NCI-H2107 treated with DMSO at 0.1 percent for 48 hours (cell line): ENCODE measurements at regions not wholly inside any gene's neighbourhood (a gene's known extent, or its start where the extent isn't known, plus 50 kb on each side); places are given as distances from the start of the nearest gene placed in this dataset.

Experiments
- DNase-seq: peaks from one replicate; lab custom pipeline; 2025; ENCODE audit not compliant: unreplicated experiment; lab: John Stamatoyannopoulos, UW

DNA sequence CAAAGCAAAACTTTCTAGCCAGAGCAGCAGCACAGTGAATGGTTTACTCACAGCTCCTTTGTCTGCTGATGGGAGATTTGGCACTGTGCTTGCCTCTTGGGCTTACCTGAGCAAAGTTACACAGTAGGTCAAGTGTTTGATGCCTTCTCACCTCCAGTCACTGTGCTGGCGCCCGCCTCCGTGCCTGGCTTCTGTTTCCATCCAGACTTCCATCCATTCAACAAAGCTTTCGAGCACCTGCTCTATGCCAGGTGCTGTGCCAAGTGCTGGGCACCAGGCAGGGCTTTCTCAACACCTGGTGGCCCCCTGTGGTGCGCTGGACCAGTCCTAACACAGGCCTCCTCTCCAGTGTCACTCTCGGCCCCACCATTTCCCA is 199.2 kb upstream of the EEA1 start:
- DNase-seq = peak; percentile 96

DNA sequence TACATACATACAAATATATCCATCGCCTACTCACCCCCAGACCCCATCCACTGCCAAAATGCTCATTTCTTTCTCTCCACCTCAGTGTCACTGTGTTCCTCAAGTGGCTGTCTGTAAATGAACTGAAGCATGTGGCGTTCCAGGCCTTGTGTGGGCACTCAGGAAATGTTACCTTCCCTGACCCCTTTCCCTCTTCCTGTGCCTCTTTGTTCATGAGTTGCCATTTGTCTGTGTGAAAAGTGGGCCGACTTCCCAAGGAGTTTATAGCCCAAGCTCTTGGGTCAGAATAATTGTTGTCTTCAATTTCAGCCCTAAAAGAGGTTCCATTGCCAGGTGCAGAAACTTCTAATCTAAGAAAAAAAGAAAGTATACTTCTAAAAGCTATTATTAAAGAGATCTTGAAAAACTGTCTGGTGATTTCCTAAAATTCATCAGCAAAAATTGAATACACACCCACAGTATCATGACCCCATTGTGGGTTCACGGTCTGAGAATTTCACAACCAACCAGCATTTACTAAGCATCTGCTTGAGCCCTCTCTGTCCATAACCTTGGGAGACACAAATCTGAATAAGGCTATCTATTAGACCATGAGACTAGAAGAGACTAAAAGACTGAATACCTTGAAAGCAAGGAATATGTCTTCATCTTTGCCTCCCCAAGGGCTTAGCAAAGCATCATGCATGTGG is 201.4 kb upstream of the EEA1 start:
- DNase-seq = no peak

DNA sequence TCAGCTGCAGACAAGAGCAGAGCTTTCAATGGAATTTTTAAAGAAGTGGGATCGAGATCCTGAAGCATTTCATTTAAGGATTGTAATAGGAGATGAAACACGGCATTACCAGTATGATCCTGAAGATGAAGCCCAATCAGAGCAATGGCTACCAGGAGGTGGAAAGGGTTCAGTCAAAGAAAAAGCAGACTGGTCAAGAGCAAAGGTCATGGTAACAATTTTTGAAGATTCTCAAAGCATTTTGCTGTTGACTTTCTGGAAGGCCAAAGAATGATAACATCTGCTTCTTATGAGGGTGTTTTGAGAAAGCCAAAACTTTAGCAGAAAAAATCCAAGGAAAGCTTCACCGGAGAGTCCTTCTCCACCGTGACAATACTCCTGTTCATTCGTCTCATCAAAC is 204.3 kb upstream of the EEA1 start:
- no peak for DNase-seq

DNA sequence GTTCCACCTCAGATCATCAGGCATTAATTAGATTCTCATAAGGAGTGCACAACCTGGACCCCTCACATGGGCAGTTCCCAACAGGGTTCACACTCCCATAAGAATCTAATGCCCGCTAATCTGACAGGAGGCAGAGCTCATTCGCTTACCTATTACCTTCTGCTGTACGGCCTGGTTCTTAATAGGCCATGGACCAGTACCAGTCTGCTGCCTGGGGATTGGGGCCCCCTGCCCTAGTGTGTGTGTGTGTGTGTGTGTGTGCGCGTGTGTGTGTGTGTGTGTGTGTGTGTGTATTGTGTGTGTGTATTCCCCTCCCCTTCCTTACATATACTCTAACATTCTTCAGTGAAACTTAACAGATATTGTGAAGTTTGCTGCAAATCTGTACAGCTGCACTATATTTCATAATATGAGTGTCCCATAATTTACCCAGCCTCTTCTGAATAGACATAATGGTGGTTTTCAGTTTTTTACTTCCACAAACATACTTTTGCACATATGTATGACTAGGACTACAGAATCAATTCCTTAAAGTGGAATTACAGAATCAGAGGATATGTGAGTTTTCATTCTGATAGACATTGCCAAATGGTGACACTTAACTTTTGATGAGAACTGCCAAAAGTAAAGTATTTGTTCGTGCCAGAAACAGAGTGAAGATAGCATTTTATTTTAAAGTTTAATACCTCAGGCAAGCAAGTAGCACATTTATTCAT is 205.2 kb upstream of the EEA1 start:
- DNase-seq = no peak

DNA sequence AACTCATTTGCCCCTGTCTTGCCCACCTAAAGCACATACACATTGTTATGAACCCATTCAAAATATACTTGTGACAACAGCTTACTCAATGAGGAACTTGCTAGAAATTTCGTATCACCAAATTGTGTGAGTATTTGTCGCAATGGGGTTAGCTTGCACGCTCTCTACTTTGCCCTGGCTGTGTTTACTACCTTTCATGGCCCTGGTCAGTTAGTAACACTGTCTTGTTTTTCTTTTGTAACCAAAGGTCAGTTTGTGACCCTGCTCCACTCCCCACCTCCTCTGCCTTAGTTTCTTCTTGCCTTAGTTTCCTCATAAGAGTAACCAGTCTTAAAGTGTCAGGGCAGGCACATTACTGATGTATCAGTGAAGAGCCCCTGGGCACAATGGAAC is 205.8 kb upstream of the EEA1 start:
- no peak for DNase-seq

DNA sequence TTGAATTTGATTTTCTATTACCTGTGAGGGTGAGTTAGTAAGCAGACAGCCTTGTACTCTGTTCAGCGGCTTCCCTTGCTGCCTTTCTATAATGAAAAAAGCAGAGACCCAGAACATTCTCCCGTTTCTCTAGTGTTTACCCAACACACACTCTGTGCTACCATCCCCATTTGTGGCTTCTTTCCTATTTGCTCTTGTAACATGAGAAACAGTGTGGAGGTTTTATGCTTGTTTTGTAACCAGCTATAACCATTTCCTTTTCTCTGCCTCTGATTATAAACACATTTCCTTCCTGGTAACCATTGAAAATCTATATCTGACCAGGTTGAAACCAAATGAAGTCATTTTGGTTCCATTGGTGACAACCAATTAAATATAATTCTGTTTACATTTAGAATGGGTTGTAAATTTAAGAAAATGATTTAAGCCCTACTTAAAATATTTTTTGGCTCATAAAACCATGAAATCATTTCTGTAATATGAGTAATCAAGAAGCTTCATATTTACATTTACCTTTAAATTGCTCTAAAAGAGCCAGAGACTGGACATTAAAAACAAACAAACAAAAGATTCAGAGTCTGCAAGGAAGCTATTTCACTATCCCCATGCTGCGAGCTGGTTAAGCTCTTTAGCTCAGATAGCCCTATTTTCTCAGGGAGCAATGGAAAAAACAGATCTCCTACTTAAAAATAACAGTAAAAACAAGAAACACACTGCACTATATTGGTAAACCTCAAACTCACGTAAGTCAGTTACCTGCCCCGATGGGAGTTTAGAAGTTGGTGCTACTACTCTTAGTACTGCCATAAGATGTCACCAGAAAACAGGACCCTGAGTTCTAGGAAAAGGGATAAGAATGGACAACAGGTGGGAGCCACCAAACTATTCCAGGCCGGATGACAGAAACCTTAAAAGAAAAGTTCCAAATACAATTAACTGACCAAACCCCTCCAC is 206.5 kb upstream of the EEA1 start:
- DNase-seq = peak; percentile 98

DNA sequence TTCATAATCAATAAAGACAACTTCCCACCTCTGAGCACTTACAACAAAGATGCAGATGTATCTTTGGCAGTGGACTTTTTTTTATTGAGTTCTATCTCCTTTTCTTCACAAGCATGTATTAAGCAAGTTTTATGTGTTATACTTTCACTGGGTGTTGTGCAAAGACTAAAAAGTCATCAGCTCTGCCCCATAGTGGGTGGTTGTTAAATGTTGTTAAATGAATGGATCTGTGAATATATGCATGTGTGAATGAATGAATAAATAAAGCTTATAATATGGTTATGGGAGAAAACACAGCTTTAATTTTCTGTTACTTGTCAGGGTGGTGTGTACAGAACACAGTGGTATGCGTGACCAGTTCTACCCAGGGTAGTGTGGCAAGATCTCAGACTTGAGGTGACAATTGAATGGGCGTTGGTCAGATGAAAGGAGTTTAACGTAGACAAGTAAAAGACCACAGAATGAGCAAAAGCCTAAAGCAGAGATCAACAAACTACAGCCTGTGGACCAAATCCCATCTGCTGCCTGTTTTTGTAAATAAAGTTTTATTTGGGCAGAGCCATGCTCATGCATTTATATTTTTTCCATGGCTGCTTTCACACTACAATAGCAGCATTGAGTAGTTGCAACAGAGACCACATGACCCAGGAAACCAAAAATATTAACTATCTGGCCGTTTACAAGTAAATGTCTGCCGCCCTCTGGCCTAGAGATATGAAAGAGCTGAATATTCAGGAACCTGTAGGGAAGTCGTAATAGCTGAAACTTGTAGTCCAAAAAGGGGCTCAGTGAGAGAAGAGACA is 207.4 kb upstream of the EEA1 start:
- DNase-seq = no peak

DNA sequence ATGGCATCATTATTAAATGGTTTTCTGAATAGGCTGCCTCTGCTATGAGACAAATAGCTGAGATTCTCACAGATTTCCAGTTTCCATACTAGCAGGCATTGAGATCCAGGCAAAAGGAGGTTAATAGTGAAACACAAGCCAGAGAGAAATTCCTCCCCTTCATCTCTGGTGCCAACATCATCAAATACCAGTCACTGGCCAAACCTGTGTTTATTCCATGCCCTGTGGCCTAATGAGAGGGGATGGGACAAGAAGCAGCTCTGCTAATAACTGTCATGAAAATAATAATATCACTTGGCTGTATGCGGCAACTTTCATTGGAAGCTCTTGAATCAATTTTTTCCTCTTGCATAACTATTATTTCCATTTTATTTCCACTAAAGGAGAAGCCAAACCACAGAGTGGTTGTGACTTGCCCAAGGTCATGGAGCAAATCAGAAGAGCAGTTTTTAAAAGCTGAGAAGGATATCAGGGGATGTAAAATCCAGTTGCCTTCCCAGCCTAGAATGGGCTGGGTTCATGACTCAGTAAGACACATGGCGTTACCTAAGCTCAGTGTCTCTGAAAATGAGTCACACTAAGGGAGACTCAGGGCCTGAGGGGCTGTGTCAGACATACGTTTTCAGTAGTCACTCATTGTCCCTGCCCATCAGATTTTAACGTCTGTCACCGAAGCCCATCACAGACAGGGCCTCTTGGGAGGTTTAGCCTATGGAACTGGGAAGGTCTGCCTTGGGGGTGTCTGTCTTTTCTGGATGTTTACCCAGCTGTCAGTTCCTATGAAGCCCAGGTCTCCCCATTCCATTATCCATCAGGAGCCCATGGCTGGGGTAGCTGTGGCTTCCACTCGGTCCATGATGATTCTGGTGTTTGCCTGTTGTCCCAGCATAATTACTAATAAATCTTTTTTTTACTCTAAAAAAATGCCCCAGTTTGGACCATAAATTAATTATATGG is 208.8 kb upstream of the EEA1 start:
- DNase-seq = no peak

DNA sequence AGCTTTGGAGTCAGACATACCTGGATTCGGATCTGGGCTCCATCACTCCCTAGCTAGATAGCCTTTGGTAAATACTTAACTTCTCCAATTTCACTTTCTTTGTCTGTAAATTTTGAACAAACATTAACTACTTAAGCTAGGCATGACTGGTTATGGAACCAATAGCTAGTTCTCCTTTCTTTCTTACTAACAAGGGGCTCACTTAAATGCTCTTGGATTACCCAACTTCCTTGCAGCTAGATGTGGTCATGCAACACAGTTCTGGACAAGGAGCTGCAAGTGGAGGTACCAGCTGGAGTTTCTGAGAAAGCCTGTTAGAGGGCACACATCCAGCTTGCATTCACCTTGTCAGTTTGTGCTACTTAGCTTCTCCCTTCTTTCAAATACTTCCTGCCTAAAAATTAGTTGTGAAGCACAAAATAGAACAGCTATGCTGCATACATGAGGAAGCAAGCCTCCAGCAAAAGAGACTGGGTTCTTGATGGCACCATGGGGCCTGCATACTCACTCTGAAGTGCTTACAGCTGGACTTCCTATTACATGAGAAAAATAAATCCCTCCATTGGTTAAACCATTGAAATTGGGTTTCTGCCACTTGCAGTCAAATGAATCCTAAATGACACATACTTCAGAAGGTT is 210.1 kb upstream of the EEA1 start:
- peak; percentile 66 for DNase-seq

DNA sequence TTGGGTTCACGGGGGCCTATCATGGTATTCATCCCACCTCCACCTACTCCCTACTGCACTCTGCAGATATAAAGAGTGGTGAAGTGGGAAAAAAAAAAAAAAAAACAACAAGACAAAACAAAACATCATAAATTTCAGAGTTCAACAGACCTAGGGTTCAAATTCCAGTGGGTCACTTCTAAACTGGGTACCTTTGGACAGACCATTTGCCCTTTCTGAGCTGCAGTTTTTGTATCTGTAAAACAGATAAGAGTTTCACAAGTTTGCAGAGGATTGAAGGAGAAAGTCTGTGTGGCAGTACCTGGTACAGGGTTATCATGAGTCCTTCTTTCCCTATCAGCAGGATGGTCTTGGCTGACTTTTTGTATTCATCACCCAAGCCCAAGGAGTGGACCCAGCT is 211.2 kb upstream of the EEA1 start:
- DNase-seq = no peak

DNA sequence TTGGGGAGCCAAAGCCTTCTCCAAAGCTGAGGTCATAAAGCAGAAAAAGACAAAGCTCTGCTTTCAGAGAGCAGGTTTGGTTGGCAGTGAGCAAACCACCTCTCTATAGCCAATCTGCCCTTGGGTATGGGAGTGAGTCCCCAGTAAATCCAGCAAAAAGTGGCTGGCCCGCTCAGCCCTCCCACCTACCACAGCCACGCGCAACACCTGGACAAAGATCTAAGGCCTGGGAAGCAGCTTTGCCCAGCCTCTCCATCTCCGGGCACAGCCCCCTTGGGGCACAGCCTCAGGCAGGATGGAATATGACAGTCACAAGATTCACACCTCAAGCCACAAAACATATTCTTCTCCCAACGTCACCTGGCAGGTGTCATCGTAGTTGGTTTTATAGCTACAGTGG is 211.7 kb upstream of the EEA1 start:
- no peak for DNase-seq

DNA sequence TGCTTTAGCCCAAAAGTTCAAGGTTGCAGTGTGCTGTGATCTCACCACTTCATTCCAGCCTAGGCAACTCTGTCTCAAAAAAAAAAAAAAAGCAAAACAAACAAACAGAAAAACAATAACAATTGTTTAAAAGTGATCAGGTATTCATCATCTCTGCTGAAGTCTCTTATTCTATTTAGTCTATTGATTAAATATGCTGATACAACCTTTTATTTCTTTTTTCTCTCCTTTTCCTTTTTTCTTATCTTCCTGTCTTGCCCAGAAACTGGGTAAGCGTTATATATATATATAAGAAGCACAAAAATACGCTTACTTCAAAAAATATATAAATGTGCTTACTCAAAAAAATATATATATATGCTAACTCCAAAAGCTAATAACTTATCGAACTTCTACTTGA is 213.8 kb upstream of the EEA1 start:
- no peak for DNase-seq

DNA sequence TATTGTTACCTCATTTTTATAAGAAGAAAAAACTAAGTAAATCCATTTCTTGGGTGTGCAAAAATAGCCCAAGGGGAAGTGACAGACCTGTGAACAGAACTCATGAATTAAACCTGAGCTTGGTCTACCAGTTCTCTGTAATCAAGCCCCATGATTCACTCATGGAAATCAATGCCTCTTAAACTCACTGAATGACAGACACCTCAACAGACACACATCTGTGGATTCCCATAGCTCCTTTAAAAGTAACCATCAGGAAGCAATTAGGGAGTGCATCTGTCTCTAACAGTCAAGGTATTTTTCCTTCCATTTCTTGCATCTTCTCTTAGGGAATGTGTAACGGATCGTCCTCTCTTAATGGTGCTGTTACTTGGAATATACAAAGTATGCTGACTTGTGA is 215.0 kb upstream of the EEA1 start:
- DNase-seq = no peak

DNA sequence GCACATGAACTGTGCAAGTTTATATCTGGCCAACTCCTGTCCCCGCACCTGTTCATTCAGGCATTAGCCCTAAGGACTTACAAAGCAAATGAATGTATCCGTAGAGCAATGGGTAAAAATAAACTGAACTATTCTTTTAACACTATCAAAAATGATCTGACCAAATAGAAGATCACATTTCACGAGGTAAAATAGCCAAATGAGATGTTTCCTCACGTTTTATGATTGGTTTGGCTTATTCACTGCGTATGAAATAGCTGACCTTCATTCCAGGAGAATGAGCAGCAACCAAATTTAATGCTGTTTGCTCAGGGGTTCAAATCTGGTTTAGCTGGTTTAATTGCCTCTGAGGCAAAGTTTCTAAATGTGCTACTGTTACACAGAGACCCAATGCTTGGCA is 216.0 kb upstream of the EEA1 start:
- no peak for DNase-seq

DNA sequence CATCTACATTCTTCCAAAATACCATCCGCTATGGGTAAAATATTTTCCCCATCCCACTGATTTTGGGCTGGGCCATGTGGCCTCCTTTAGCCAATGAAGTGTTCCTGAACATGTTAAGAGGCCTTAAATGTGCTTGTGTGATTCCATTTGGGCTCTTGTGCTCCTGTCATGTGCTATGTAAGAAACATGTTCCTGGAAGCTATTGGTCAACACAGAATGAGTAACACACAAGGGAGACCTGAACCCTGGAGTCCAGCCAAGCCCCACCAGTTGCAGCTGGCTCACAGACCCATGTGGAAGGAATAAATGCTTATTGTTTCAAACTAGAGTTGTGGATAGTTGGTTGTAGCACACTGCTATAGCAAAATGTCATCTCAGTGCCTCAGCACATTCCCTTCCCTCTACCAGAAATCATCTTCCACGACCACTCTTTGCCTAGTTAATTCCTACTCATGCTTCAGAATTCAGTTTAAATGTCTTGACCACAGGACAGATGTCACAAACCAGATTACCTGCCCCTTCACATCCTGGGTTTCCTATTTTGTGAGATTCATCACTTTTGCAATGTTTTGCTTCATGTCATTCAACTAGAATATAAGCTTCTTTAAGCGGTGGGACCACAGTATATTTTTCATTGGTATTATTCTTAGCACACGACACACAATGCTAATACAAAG is 217.3 kb upstream of the EEA1 start:
- DNase-seq = no peak

DNA sequence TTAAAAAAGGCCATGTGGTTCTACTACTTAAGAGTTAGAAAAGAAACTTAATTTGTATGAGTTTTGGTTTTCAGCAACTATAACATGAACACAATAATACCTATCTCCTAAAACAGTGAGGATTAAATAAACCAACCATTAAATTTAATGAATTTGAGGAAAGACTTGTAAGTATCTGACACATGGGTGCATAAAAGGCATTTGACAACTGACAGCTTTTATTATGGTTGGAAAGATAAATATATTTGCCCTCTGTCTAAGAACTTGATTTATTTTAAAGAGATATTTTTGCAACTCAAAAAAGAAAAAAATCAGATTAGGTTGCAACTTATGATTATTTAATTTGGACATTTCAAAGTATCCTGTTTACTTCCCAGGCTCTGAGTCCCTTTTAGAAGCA is 217.9 kb upstream of the EEA1 start:
- DNase-seq = no peak

DNA sequence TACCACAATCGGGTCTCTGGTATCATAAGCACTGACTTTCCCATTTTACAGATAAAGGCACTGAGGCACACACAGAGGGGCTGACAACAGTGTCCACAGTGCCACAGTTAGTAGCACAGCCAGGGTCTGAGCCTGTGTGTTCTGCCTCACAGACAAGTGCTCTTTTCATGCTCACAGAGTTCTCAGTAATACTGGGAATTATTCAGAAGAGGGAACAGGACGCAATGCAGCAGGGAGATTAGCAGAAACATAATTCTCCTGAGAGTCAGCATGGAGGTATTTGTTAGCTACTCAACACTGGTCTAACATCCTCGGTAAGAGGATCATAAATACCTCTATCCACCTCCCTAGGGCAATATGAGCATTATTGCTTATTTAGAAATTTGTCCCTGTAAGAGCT is 219.3 kb upstream of the EEA1 start:
- DNase-seq = no peak

DNA sequence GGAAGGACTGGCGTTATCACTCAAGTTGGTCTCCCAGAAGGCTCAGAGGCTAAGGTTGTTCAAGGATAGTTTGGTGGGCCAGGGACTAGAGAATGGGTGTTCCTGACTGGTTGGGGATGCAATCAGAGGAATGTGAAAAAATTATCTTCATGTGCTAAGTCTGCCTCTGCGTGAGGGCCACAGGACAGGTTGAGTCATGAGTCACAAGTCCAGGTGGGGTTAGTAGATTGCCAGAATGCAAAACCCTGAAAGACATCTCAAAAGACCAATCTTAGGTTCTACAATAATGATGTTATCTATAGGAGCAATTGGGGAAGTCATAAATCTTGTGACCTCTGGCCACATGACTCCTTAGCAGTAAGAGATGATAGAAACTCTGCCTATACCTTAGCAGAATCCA is 220.1 kb upstream of the EEA1 start:
- DNase-seq = no peak
